ENCODE measurements at regions not wholly inside any gene's neighbourhood (a gene's known extent, or its start where the extent isn't known, plus 50 kb on each side); places are given as distances from the start of the nearest gene placed in this dataset.

- H3K27ac ChIP-seq, result no peak overlapping the region
- WGBS (ENCODE audit: insufficient coverage, low coverage, low lambda C conversion rate, missing lambda C conversion rate), result 88% methylated on average over 2 of the region's 2 CpGs
- no peaks in the 10 kb centered on the region for H3K9me3 ChIP-seq
- no peak for ATAC-seq
- DNase-seq, result no peak
- H3K4me3 ChIP-seq, result no peak overlapping the region
- intact Hi-C loops (cut with DNase I), result no loop called here
- H3K4me1 ChIP-seq, result peaks cover 0 to 12% (median 0%) of the 10 kb centered on the region in 4 donors
- H3K36me3 ChIP-seq, result no peaks in the 10 kb centered on the region
- TF ChIP-seq POLR2A (IDR thresholded peaks at IDR 0.05) (no peak), CTCF (IDR thresholded peaks at IDR 0.05) (no peak)
- no peaks in the 10 kb centered on the region for H3K27me3 ChIP-seq
Observed at GRCh38 chr5:61651195-61651594, 319.1 kb downstream of the ZSWIM6 start.

GRCh38 chr5:61652916-61653315 lies 320.9 kb downstream of the ZSWIM6 start:
- Histone ChIP-seq H3K4me3 (no peak overlapping the region), H3K27me3 (no peaks in the 10 kb centered on the region), H3K27ac (no peak overlapping the region), H3K9me3 (no peaks in the 10 kb centered on the region), H3K4me1 (peaks cover 0 to 12% (median 0%) of the 10 kb centered on the region in 4 donors), H3K36me3 (no peaks in the 10 kb centered on the region)
- intact Hi-C loops (cut with DNase I), result no loop called here
- peak in 2 of 4 donors; percentile 63 to 76 for ATAC-seq
- DNase-seq, result no peak
- no peak for TF ChIP-seq CTCF (IDR thresholded peaks at IDR 0.05)
- no peak for TF ChIP-seq POLR2A (IDR thresholded peaks at IDR 0.05)

GRCh38 chr5:61653807-61654580 lies 321.9 kb downstream of the ZSWIM6 start:
- H3K27ac ChIP-seq, result no peak overlapping the region
- intact Hi-C loops (cut with DNase I), result no loop called here
- peaks cover 0 to 12% (median 0%) of the 10 kb centered on the region in 4 donors for H3K4me1 ChIP-seq
- DNase-seq, result no peak
- H3K9me3 ChIP-seq, result no peaks in the 10 kb centered on the region
- no peak for ATAC-seq
- no peaks in the 10 kb centered on the region for H3K36me3 ChIP-seq
- WGBS (ENCODE audit: insufficient coverage, low coverage, low lambda C conversion rate, missing lambda C conversion rate), result 88% methylated on average over 7 of the region's 7 CpGs
- no peak overlapping the region for H3K4me3 ChIP-seq
- TF ChIP-seq CTCF (IDR thresholded peaks at IDR 0.05) (no peak), POLR2A (IDR thresholded peaks at IDR 0.05) (no peak)
- H3K27me3 ChIP-seq, result no peaks in the 10 kb centered on the region

- H3K9me3 ChIP-seq, result no peaks in the 10 kb centered on the region
- H3K27ac ChIP-seq, result no peak overlapping the region
- no CpG with 5 or more reads among the region's 2 CpGs for WGBS (ENCODE audit: insufficient coverage, low coverage, low lambda C conversion rate, missing lambda C conversion rate)
- ATAC-seq (peak in 1 of 4 donors; percentile 18), DNase-seq (no peak)
- intact Hi-C loops (cut with DNase I), result no loop called here
- H3K4me1 ChIP-seq, result peaks cover 0 to 12% (median 0%) of the 10 kb centered on the region in 4 donors
- H3K36me3 ChIP-seq, result no peaks in the 10 kb centered on the region
- TF ChIP-seq CTCF (IDR thresholded peaks at IDR 0.05), result no peak
- TF ChIP-seq POLR2A (IDR thresholded peaks at IDR 0.05), result no peak
- H3K4me3 ChIP-seq, result no peak overlapping the region
- no peaks in the 10 kb centered on the region for H3K27me3 ChIP-seq
Observed at GRCh38 chr5:61654876-61655275, 322.8 kb downstream of the ZSWIM6 start.
